Naive B cell (primary cell): ENCODE measurements at regions not wholly inside any gene's neighbourhood (a gene's known extent, or its start where the extent isn't known, plus 50 kb on each side); places are given as distances from the start of the nearest gene placed in this dataset.
A peak's percentile ranks its signal among the peaks of the same experiment; 100 is the strongest.

Source experiments
- ATAC-seq, 2 donors: fragments of 150-1000 bp; cut with Tn5 transposase; 2 replicates each; pipeline ENCODE4 v1.10.0; 2021; ENCODE audit warnings: low read depth in 2 of 2, mild to moderate bottlenecking in 2 of 2, moderate library complexity in 2 of 2
- DNase-seq: peaks from one replicate; pipeline ENCODE4 v3.0.0; 2022
- H3K27ac Mint-ChIP-seq, 6 donors: one replicate each; pipeline ENCODE4 v1.8.0; 2020 to 2022; ENCODE audit warnings: mild to moderate bottlenecking in 6 of 6, mixed read lengths in 6 of 6, moderate library complexity in 5 of 6, inconsistent platforms in 2 of 6
- H3K27me3 Mint-ChIP-seq, 3 donors: one replicate each; pipeline ENCODE4 v1.8.0; 2021 to 2022; ENCODE audit warnings: mixed read lengths in 3 of 3, mild to moderate bottlenecking in 1 of 3
- H3K36me3 Mint-ChIP-seq, 2 donors: one replicate each; pipeline ENCODE4 v1.8.0; 2020 to 2022; ENCODE audit warnings: mixed read lengths in 2 of 2, inconsistent platforms in 1 of 2, mild to moderate bottlenecking in 1 of 2
- H3K4me1 Mint-ChIP-seq, 3 donors: one replicate each; pipeline ENCODE4 v1.8.0; 2020 to 2022; ENCODE audit warnings: mixed read lengths in 3 of 3, inconsistent platforms in 1 of 3, mild to moderate bottlenecking in 1 of 3, moderate library complexity in 1 of 3
- H3K4me3 Mint-ChIP-seq, 8 donors: one replicate each; pipeline ENCODE4 v1.8.0; 2020 to 2022; ENCODE audit warnings: mild to moderate bottlenecking in 8 of 8, mixed read lengths in 8 of 8, moderate library complexity in 8 of 8, inconsistent platforms in 2 of 8
- H3K9me3 Mint-ChIP-seq, 7 donors: one replicate each; pipeline ENCODE4 v1.8.0; 2020 to 2022; ENCODE audit warnings: mixed read lengths in 7 of 7, mild to moderate bottlenecking in 5 of 7, inconsistent platforms in 2 of 7, moderate library complexity in 1 of 7

- Mint-ChIP-seq H3K36me3 (no peaks in the 10 kb centered on the region), H3K4me3 (no peak overlapping the region), H3K9me3 (no peaks in the 10 kb centered on the region), H3K27ac (no peak overlapping the region), H3K4me1 (no peaks in the 10 kb centered on the region), H3K27me3 (peaks cover 0 to 31% (median 20%) of the 10 kb centered on the region in 3 donors)
- no peak for DNase-seq
- no peak for ATAC-seq
Measured at GRCh38 chr16:74199842-74200124, 96.8 kb upstream of the PSMD7 start.

- no peaks in the 10 kb centered on the region for H3K4me1 Mint-ChIP-seq
- no peaks in the 10 kb centered on the region for H3K9me3 Mint-ChIP-seq
- DNase-seq (no peak), ATAC-seq (no peak)
- no peak overlapping the region for H3K4me3 Mint-ChIP-seq
- H3K27ac Mint-ChIP-seq: no peak overlapping the region
- H3K36me3 Mint-ChIP-seq: no peaks in the 10 kb centered on the region
- H3K27me3 Mint-ChIP-seq: peaks cover 0 to 31% (median 20%) of the 10 kb centered on the region in 3 donors
Measured at GRCh38 chr16:74199066-74199841, 97.4 kb upstream of the PSMD7 start.

GRCh38 chr16:74192281-74192797 is 104.3 kb upstream of the PSMD7 start:
- H3K4me1 Mint-ChIP-seq: no peaks in the 10 kb centered on the region
- H3K27ac Mint-ChIP-seq: no peak overlapping the region
- DNase-seq (no peak), ATAC-seq (no peak)
- H3K9me3 Mint-ChIP-seq: peaks cover 0 to 17% (median 6%) of the 10 kb centered on the region in 7 donors
- no peak overlapping the region for H3K4me3 Mint-ChIP-seq
- peaks cover 16 to 44% (median 25%) of the 10 kb centered on the region in 3 donors for H3K27me3 Mint-ChIP-seq
- H3K36me3 Mint-ChIP-seq: no peaks in the 10 kb centered on the region

- Mint-ChIP-seq H3K9me3 (peaks cover 0 to 27% (median 8%) of the 10 kb centered on the region in 7 donors), H3K36me3 (peaks cover 0 to 5% of the 10 kb centered on the region in 2 donors), H3K27ac (peak overlapping the region in 1 of 6 donors; percentile 10), H3K27me3 (peaks cover 23 to 36% (median 24%) of the 10 kb centered on the region in 3 donors), H3K4me1 (no peaks in the 10 kb centered on the region), H3K4me3 (no peak overlapping the region)
- ATAC-seq: no peak
- no peak for DNase-seq
Measured at GRCh38 chr16:74190292-74190691, 106.3 kb upstream of the PSMD7 start.

- H3K27me3 Mint-ChIP-seq: peaks cover 21 to 36% (median 24%) of the 10 kb centered on the region in 3 donors
- no peak for DNase-seq
- H3K4me3 Mint-ChIP-seq: no peak overlapping the region
- peaks cover 0 to 27% (median 9%) of the 10 kb centered on the region in 7 donors for H3K9me3 Mint-ChIP-seq
- no peak overlapping the region for H3K27ac Mint-ChIP-seq
- H3K36me3 Mint-ChIP-seq: peaks cover 2 to 5% of the 10 kb centered on the region in 2 donors
- no peaks in the 10 kb centered on the region for H3K4me1 Mint-ChIP-seq
- no peak for ATAC-seq
Measured at GRCh38 chr16:74188856-74189255, 107.8 kb upstream of the PSMD7 start.

- Mint-ChIP-seq H3K27me3 (peaks cover 14 to 29% (median 22%) of the 10 kb centered on the region in 3 donors), H3K4me3 (no peak overlapping the region), H3K9me3 (peaks cover 4 to 40% (median 18%) of the 10 kb centered on the region in 7 donors), H3K4me1 (no peaks in the 10 kb centered on the region), H3K27ac (no peak overlapping the region), H3K36me3 (peaks cover 5% of the 10 kb centered on the region in 2 donors)
- ATAC-seq: no peak
- DNase-seq: no peak
Measured at GRCh38 chr16:74186561-74186971, 110.0 kb upstream of the PSMD7 start.

GRCh38 chr16:74184839-74185238 is 111.8 kb upstream of the PSMD7 start:
- Mint-ChIP-seq H3K4me3 (no peak overlapping the region), H3K27ac (no peak overlapping the region), H3K9me3 (peaks cover 14 to 48% (median 18%) of the 10 kb centered on the region in 7 donors), H3K27me3 (peaks cover 15 to 20% (median 19%) of the 10 kb centered on the region in 3 donors), H3K36me3 (peaks cover 5 to 14% of the 10 kb centered on the region in 2 donors), H3K4me1 (no peaks in the 10 kb centered on the region)
- ATAC-seq: no peak
- no peak for DNase-seq

GRCh38 chr16:74183601-74184360 is 112.8 kb upstream of the PSMD7 start:
- H3K27me3 Mint-ChIP-seq: peaks cover 15 to 20% (median 18%) of the 10 kb centered on the region in 3 donors
- no peak overlapping the region for H3K4me3 Mint-ChIP-seq
- no peaks in the 10 kb centered on the region for H3K4me1 Mint-ChIP-seq
- H3K9me3 Mint-ChIP-seq: peaks cover 14 to 48% (median 19%) of the 10 kb centered on the region in 7 donors
- no peak overlapping the region for H3K27ac Mint-ChIP-seq
- H3K36me3 Mint-ChIP-seq: peaks cover 5 to 14% of the 10 kb centered on the region in 2 donors
- no peak for DNase-seq
- ATAC-seq: no peak

GRCh38 chr16:74169687-74170376 is 126.8 kb upstream of the PSMD7 start:
- Mint-ChIP-seq H3K27me3 (peaks cover 4 to 15% (median 7%) of the 10 kb centered on the region in 3 donors), H3K4me3 (no peak overlapping the region), H3K36me3 (no peaks in the 10 kb centered on the region), H3K27ac (no peak overlapping the region), H3K9me3 (peaks cover 0 to 8% (median 4%) of the 10 kb centered on the region in 7 donors), H3K4me1 (no peaks in the 10 kb centered on the region)
- ATAC-seq (no peak), DNase-seq (no peak)

GRCh38 chr16:74169066-74169465 is 127.5 kb upstream of the PSMD7 start:
- H3K9me3 Mint-ChIP-seq: peaks cover 0 to 11% (median 5%) of the 10 kb centered on the region in 7 donors
- ATAC-seq (no peak), DNase-seq (no peak)
- no peak overlapping the region for H3K27ac Mint-ChIP-seq
- no peak overlapping the region for H3K4me3 Mint-ChIP-seq
- H3K27me3 Mint-ChIP-seq: peaks cover 0 to 11% (median 4%) of the 10 kb centered on the region in 3 donors
- H3K36me3 Mint-ChIP-seq: no peaks in the 10 kb centered on the region
- no peaks in the 10 kb centered on the region for H3K4me1 Mint-ChIP-seq

GRCh38 chr16:74168445-74168844 is 128.2 kb upstream of the PSMD7 start:
- H3K27me3 Mint-ChIP-seq: peaks cover 0 to 11% (median 1%) of the 10 kb centered on the region in 3 donors
- H3K9me3 Mint-ChIP-seq: peaks cover 1 to 14% (median 7%) of the 10 kb centered on the region in 7 donors
- no peak overlapping the region for H3K27ac Mint-ChIP-seq
- H3K36me3 Mint-ChIP-seq: no peaks in the 10 kb centered on the region
- ATAC-seq: no peak
- no peak overlapping the region for H3K4me3 Mint-ChIP-seq
- no peak for DNase-seq
- no peaks in the 10 kb centered on the region for H3K4me1 Mint-ChIP-seq

- Mint-ChIP-seq H3K4me1 (no peaks in the 10 kb centered on the region), H3K27me3 (peaks cover 0 to 11% (median 0%) of the 10 kb centered on the region in 3 donors), H3K36me3 (no peaks in the 10 kb centered on the region), H3K4me3 (no peak overlapping the region), H3K9me3 (peaks cover 4 to 30% (median 9%) of the 10 kb centered on the region in 7 donors), H3K27ac (no peak overlapping the region)
- ATAC-seq (no peak), DNase-seq (no peak)
Measured at GRCh38 chr16:74166456-74166855, 130.2 kb upstream of the PSMD7 start.

GRCh38 chr16:74165566-74166080 is 131.0 kb upstream of the PSMD7 start:
- no peak for ATAC-seq
- no peak overlapping the region for H3K4me3 Mint-ChIP-seq
- peaks cover 0 to 17% (median 0%) of the 10 kb centered on the region in 3 donors for H3K27me3 Mint-ChIP-seq
- no peak for DNase-seq
- H3K36me3 Mint-ChIP-seq: peaks cover 0 to 3% of the 10 kb centered on the region in 2 donors
- H3K27ac Mint-ChIP-seq: no peak overlapping the region
- no peaks in the 10 kb centered on the region for H3K4me1 Mint-ChIP-seq
- peaks cover 8 to 36% (median 13%) of the 10 kb centered on the region in 7 donors for H3K9me3 Mint-ChIP-seq
